ENCODE measurements at regions not wholly inside any gene's neighbourhood (a gene's known extent, or its start where the extent isn't known, plus 50 kb on each side); places are given as distances from the start of the nearest gene placed in this dataset.

GRCh38 chr19:28569132-28570131, 643.5 kb downstream of the UQCRFS1 start:
- Histone ChIP-seq H3K4me1 (ENCODE audit: insufficient read depth, low read length) (no peaks in the 10 kb centered on the region), H3K9me3 (ENCODE audit: low read depth, low read length) (peaks cover 2% of the 10 kb centered on the region), H4K20me1 (ENCODE audit: insufficient read depth, low read length) (no peaks in the 10 kb centered on the region), H3K79me2 (ENCODE audit: insufficient read depth, low read length) (no peaks in the 10 kb centered on the region), H3K36me3 (ENCODE audit: insufficient read depth, low read length) (no peaks in the 10 kb centered on the region), H2AFZ (ENCODE audit: low read length) (no peak overlapping the region), H3K27me3 (ENCODE audit: insufficient read depth, low read length) (no peaks in the 10 kb centered on the region), H3K4me2 (ENCODE audit: insufficient read depth, low read length) (no peak overlapping the region), H3K4me3 (ENCODE audit: insufficient read depth, low read length) (no peak overlapping the region), H3K27ac (ENCODE audit: low read depth, low read length) (no peak overlapping the region)
- no peak for TF ChIP-seq CTCF (IDR thresholded peaks at IDR 0.05; ENCODE audit: extremely low read depth, low read depth, low read length)
- DNase-seq (ENCODE audit: insufficient read length, low spot score, missing footprints), result no peak

GRCh38 chr19:28567834-28568233, 645.1 kb downstream of the UQCRFS1 start:
- Histone ChIP-seq H3K36me3 (ENCODE audit: insufficient read depth, low read length) (no peaks in the 10 kb centered on the region), H3K9me3 (ENCODE audit: low read depth, low read length) (peaks cover 2% of the 10 kb centered on the region), H3K27me3 (ENCODE audit: insufficient read depth, low read length) (no peaks in the 10 kb centered on the region), H3K4me3 (ENCODE audit: insufficient read depth, low read length) (no peak overlapping the region), H3K4me1 (ENCODE audit: insufficient read depth, low read length) (no peaks in the 10 kb centered on the region), H3K4me2 (ENCODE audit: insufficient read depth, low read length) (no peak overlapping the region), H2AFZ (ENCODE audit: low read length) (no peak overlapping the region), H3K79me2 (ENCODE audit: insufficient read depth, low read length) (no peaks in the 10 kb centered on the region), H3K27ac (ENCODE audit: low read depth, low read length) (no peak overlapping the region), H4K20me1 (ENCODE audit: insufficient read depth, low read length) (no peaks in the 10 kb centered on the region)
- no peak for TF ChIP-seq CTCF (IDR thresholded peaks at IDR 0.05; ENCODE audit: extremely low read depth, low read depth, low read length)
- no peak for DNase-seq (ENCODE audit: insufficient read length, low spot score, missing footprints)

GRCh38 chr19:28563964-28564921, 648.7 kb downstream of the UQCRFS1 start:
- Histone ChIP-seq H3K4me3 (ENCODE audit: insufficient read depth, low read length) (no peak overlapping the region), H3K27ac (ENCODE audit: low read depth, low read length) (no peak overlapping the region), H3K4me1 (ENCODE audit: insufficient read depth, low read length) (no peaks in the 10 kb centered on the region), H3K79me2 (ENCODE audit: insufficient read depth, low read length) (no peaks in the 10 kb centered on the region), H3K9me3 (ENCODE audit: low read depth, low read length) (peaks cover 2% of the 10 kb centered on the region), H3K27me3 (ENCODE audit: insufficient read depth, low read length) (no peaks in the 10 kb centered on the region), H3K4me2 (ENCODE audit: insufficient read depth, low read length) (no peak overlapping the region), H3K36me3 (ENCODE audit: insufficient read depth, low read length) (no peaks in the 10 kb centered on the region), H4K20me1 (ENCODE audit: insufficient read depth, low read length) (no peaks in the 10 kb centered on the region), H2AFZ (ENCODE audit: low read length) (no peak overlapping the region)
- no peak for DNase-seq (ENCODE audit: insufficient read length, low spot score, missing footprints)
- no peak for TF ChIP-seq CTCF (IDR thresholded peaks at IDR 0.05; ENCODE audit: extremely low read depth, low read depth, low read length)

Measured in osteoblast (primary cell).